H1 (cell line): ENCODE measurements at regions not wholly inside any gene's neighbourhood (a gene's known extent, or its start where the extent isn't known, plus 50 kb on each side); places are given as distances from the start of the nearest gene placed in this dataset.

ENCODE experiments used
- E2F6 ChIP-seq: IDR thresholded peaks from 2 replicates; pipeline ENCODE4 v1.6.1; 2012; ENCODE audit warnings: inconsistent platforms
- HDAC6 ChIP-seq: IDR thresholded peaks from one replicate; pipeline ENCODE4 v1.7.1; 2012; ENCODE audit warnings: low read depth, mild to moderate bottlenecking, inconsistent platforms, low read length, moderate library complexity
- NRF1 ChIP-seq: IDR thresholded peaks from 2 replicates; pipeline ENCODE4 v1.6.1; 2011; ENCODE audit warnings: mild to moderate bottlenecking, low read depth, low read length, improper control_type of control experiment
- RBBP5 ChIP-seq: IDR thresholded peaks from 2 replicates; pipeline ENCODE4 v1.7.1; 2012; ENCODE audit warnings: low read depth, mild to moderate bottlenecking, inconsistent platforms, low read length, moderate library complexity, borderline replicate concordance
- SIRT6 ChIP-seq: IDR thresholded peaks from one replicate; pipeline ENCODE4 v1.7.1; 2012; ENCODE audit warnings: low read length, inconsistent platforms

GRCh38 chr1:94768036-94768435 is 52.1 kb upstream of the SLC44A3 start (continued):
- TF ChIP-seq NRF1 (no peak), RBBP5 (no peak), SIRT6 (no peak), HDAC6 (no peak), E2F6 (no peak)
